Naive B cell (primary cell): ENCODE measurements at regions not wholly inside any gene's neighbourhood (a gene's known extent, or its start where the extent isn't known, plus 50 kb on each side); places are given as distances from the start of the nearest gene placed in this dataset.
"Not testable (repeated sequence)": the region's sequence is repeated elsewhere in the genome, so short reads cannot be mapped to it uniquely, and the experiment has no call there.

Source experiments
- ATAC-seq, 2 donors: fragments of 150-1000 bp; cut with Tn5 transposase; 2 replicates each; pipeline ENCODE4 v1.10.0; 2021; ENCODE audit warnings: low read depth in 2 of 2, mild to moderate bottlenecking in 2 of 2, moderate library complexity in 2 of 2
- DNase-seq: peaks from one replicate; pipeline ENCODE4 v3.0.0; 2022
- H3K27ac Mint-ChIP-seq, 6 donors: one replicate each; pipeline ENCODE4 v1.8.0; 2020 to 2022; ENCODE audit warnings: mild to moderate bottlenecking in 6 of 6, mixed read lengths in 6 of 6, moderate library complexity in 5 of 6, inconsistent platforms in 2 of 6
- H3K27me3 Mint-ChIP-seq, 3 donors: one replicate each; pipeline ENCODE4 v1.8.0; 2021 to 2022; ENCODE audit warnings: mixed read lengths in 3 of 3, mild to moderate bottlenecking in 1 of 3
- H3K36me3 Mint-ChIP-seq, 2 donors: one replicate each; pipeline ENCODE4 v1.8.0; 2020 to 2022; ENCODE audit warnings: mixed read lengths in 2 of 2, inconsistent platforms in 1 of 2, mild to moderate bottlenecking in 1 of 2
- H3K4me1 Mint-ChIP-seq, 3 donors: one replicate each; pipeline ENCODE4 v1.8.0; 2020 to 2022; ENCODE audit warnings: mixed read lengths in 3 of 3, inconsistent platforms in 1 of 3, mild to moderate bottlenecking in 1 of 3, moderate library complexity in 1 of 3
- H3K4me3 Mint-ChIP-seq, 8 donors: one replicate each; pipeline ENCODE4 v1.8.0; 2020 to 2022; ENCODE audit warnings: mild to moderate bottlenecking in 8 of 8, mixed read lengths in 8 of 8, moderate library complexity in 8 of 8, inconsistent platforms in 2 of 8
- H3K9me3 Mint-ChIP-seq, 7 donors: one replicate each; pipeline ENCODE4 v1.8.0; 2020 to 2022; ENCODE audit warnings: mixed read lengths in 7 of 7, mild to moderate bottlenecking in 5 of 7, inconsistent platforms in 2 of 7, moderate library complexity in 1 of 7

- Mint-ChIP-seq H3K4me1 (peaks cover 9 to 16% (median 13%) of the 10 kb centered on the region in 3 donors), H3K4me3 (no peak overlapping the region)
These were observed 178.7 kb upstream of the TAB2 start for GRCh38 chr6:149138699-149139294.

GRCh38 chr6:149139782-149140136 lies 177.8 kb upstream of the TAB2 start:
- Mint-ChIP-seq H3K27me3 (peaks cover 0 to 4% (median 0%) of the 10 kb centered on the region in 3 donors), H3K36me3 (peaks cover 0 to 5% of the 10 kb centered on the region in 2 donors), H3K4me1 (peaks cover 9 to 16% (median 13%) of the 10 kb centered on the region in 3 donors), H3K4me3 (peak overlapping the region in 3 of 8 donors; percentile 28 to 63 (median 54)), H3K27ac (peak overlapping the region in 2 of 6 donors; percentile 17 to 78), H3K9me3 (peaks cover 0 to 12% (median 4%) of the 10 kb centered on the region in 7 donors)
- DNase-seq: no peak
- no peak for ATAC-seq

More at GRCh38 chr6:149138699-149139294, 178.7 kb upstream of the TAB2 start:
- ATAC-seq (no peak), DNase-seq (no peak)
- Mint-ChIP-seq H3K9me3 (peaks cover 0 to 12% (median 4%) of the 10 kb centered on the region in 7 donors), H3K27me3 (peaks cover 0 to 4% (median 0%) of the 10 kb centered on the region in 3 donors), H3K36me3 (peaks cover 0 to 5% of the 10 kb centered on the region in 2 donors), H3K27ac (peak overlapping the region in 1 of 6 donors; percentile 11)

- Mint-ChIP-seq H3K9me3 (peaks cover 0 to 12% (median 4%) of the 10 kb centered on the region in 7 donors), H3K4me3 (peak overlapping the region in 6 of 8 donors; percentile 3 to 75 (median 51)), H3K27ac (peak overlapping the region in 5 of 6 donors; percentile 17 to 78 (median 40)), H3K4me1 (peaks cover 9 to 16% (median 13%) of the 10 kb centered on the region in 3 donors), H3K36me3 (peaks cover 0 to 5% of the 10 kb centered on the region in 2 donors), H3K27me3 (peaks cover 0 to 4% (median 0%) of the 10 kb centered on the region in 3 donors)
- DNase-seq (peak; percentile 25), ATAC-seq (peak; percentile 88 to 90)
These were observed 177.2 kb upstream of the TAB2 start for GRCh38 chr6:149140137-149140909.

GRCh38 chr6:149140910-149141290 lies 176.6 kb upstream of the TAB2 start:
- Mint-ChIP-seq H3K27ac (peak overlapping the region in 4 of 6 donors; percentile 37 to 78 (median 44)), H3K9me3 (peaks cover 0 to 12% (median 4%) of the 10 kb centered on the region in 7 donors), H3K4me3 (peak overlapping the region in 3 of 8 donors; percentile 28 to 75 (median 63)), H3K4me1 (peaks cover 9 to 16% (median 13%) of the 10 kb centered on the region in 3 donors), H3K36me3 (peaks cover 0 to 5% of the 10 kb centered on the region in 2 donors), H3K27me3 (peaks cover 0 to 4% (median 2%) of the 10 kb centered on the region in 3 donors)
- DNase-seq (no peak), ATAC-seq (peak; percentile 49 to 63)

GRCh38 chr6:149142924-149143429 lies 174.5 kb upstream of the TAB2 start:
- Mint-ChIP-seq H3K36me3 (peaks cover 0 to 5% of the 10 kb centered on the region in 2 donors), H3K9me3 (peaks cover 0 to 12% (median 4%) of the 10 kb centered on the region in 7 donors), H3K27ac (no peak overlapping the region), H3K4me1 (peaks cover 9 to 16% (median 13%) of the 10 kb centered on the region in 3 donors), H3K4me3 (no peak overlapping the region), H3K27me3 (peaks cover 2 to 9% (median 4%) of the 10 kb centered on the region in 3 donors)
- DNase-seq: no peak
- no peak for ATAC-seq

- Mint-ChIP-seq H3K9me3 (peaks cover 0 to 12% (median 4%) of the 10 kb centered on the region in 7 donors), H3K27me3 (peaks cover 5 to 18% (median 16%) of the 10 kb centered on the region in 3 donors), H3K27ac (peak overlapping the region in 1 of 6 donors; percentile 36)
- not testable (repeated sequence) for H3K4me1 Mint-ChIP-seq, ATAC-seq, DNase-seq, H3K36me3 Mint-ChIP-seq, H3K4me3 Mint-ChIP-seq
These were observed 171.7 kb upstream of the TAB2 start for GRCh38 chr6:149145800-149146199.

- Mint-ChIP-seq H3K4me3 (no peak overlapping the region), H3K27me3 (peaks cover 5 to 18% (median 16%) of the 10 kb centered on the region in 3 donors), H3K27ac (no peak overlapping the region), H3K4me1 (peaks cover 0 to 3% (median 0%) of the 10 kb centered on the region in 3 donors), H3K36me3 (peaks cover 0 to under 1% of the 10 kb centered on the region in 2 donors), H3K9me3 (peaks cover 0 to 8% (median 2%) of the 10 kb centered on the region in 7 donors)
- no peak for DNase-seq
- no peak for ATAC-seq
These were observed 170.3 kb upstream of the TAB2 start for GRCh38 chr6:149147195-149147594.

GRCh38 chr6:149147938-149148718 lies 169.4 kb upstream of the TAB2 start:
- ATAC-seq: no peak
- Mint-ChIP-seq H3K27me3 (peaks cover 5 to 18% (median 16%) of the 10 kb centered on the region in 3 donors), H3K36me3 (no peaks in the 10 kb centered on the region), H3K9me3 (peaks cover 0 to 4% (median 0%) of the 10 kb centered on the region in 7 donors), H3K4me1 (peaks cover 0 to 3% (median 0%) of the 10 kb centered on the region in 3 donors), H3K4me3 (no peak overlapping the region), H3K27ac (no peak overlapping the region)
- no peak for DNase-seq

GRCh38 chr6:149149653-149150052 lies 167.9 kb upstream of the TAB2 start:
- no peak overlapping the region for H3K27ac Mint-ChIP-seq
- DNase-seq (no peak), ATAC-seq (no peak)
- no peak overlapping the region for H3K4me3 Mint-ChIP-seq
- H3K4me1 Mint-ChIP-seq: peaks cover 0 to 3% (median 0%) of the 10 kb centered on the region in 3 donors
- peaks cover 0 to 2% (median 0%) of the 10 kb centered on the region in 7 donors for H3K9me3 Mint-ChIP-seq
- no peaks in the 10 kb centered on the region for H3K36me3 Mint-ChIP-seq
- peaks cover 5 to 18% (median 16%) of the 10 kb centered on the region in 3 donors for H3K27me3 Mint-ChIP-seq

- Mint-ChIP-seq H3K36me3 (no peaks in the 10 kb centered on the region), H3K27me3 (peaks cover 5 to 18% (median 16%) of the 10 kb centered on the region in 3 donors), H3K4me3 (no peak overlapping the region), H3K27ac (peak overlapping the region in 1 of 6 donors; percentile 35), H3K9me3 (peaks cover 0 to 2% (median 0%) of the 10 kb centered on the region in 7 donors), H3K4me1 (peaks cover 0 to 3% (median 0%) of the 10 kb centered on the region in 3 donors)
- DNase-seq (no peak), ATAC-seq (no peak)
These were observed 167.2 kb upstream of the TAB2 start for GRCh38 chr6:149150301-149150700.

GRCh38 chr6:149150801-149151398 lies 166.6 kb upstream of the TAB2 start:
- peaks cover 0 to 2% (median 0%) of the 10 kb centered on the region in 7 donors for H3K9me3 Mint-ChIP-seq
- ATAC-seq (no peak), DNase-seq (no peak)
- no peak overlapping the region for H3K4me3 Mint-ChIP-seq
- H3K4me1 Mint-ChIP-seq: peaks cover 0 to 3% (median 0%) of the 10 kb centered on the region in 3 donors
- H3K27ac Mint-ChIP-seq: no peak overlapping the region
- H3K36me3 Mint-ChIP-seq: no peaks in the 10 kb centered on the region
- H3K27me3 Mint-ChIP-seq: peaks cover 5 to 18% (median 14%) of the 10 kb centered on the region in 3 donors

GRCh38 chr6:149152521-149152920 lies 165.0 kb upstream of the TAB2 start:
- H3K27me3 Mint-ChIP-seq: peaks cover 5 to 18% (median 7%) of the 10 kb centered on the region in 3 donors
- no peak for ATAC-seq
- no peak overlapping the region for H3K4me3 Mint-ChIP-seq
- peaks cover 0 to 2% (median 0%) of the 10 kb centered on the region in 7 donors for H3K9me3 Mint-ChIP-seq
- peaks cover 0 to 3% (median 0%) of the 10 kb centered on the region in 3 donors for H3K4me1 Mint-ChIP-seq
- no peak for DNase-seq
- H3K36me3 Mint-ChIP-seq: no peaks in the 10 kb centered on the region
- H3K27ac Mint-ChIP-seq: peak overlapping the region in 1 of 6 donors; percentile 17
